T-helper 2 cell treated with Interferon-gamma antibody and Interleukin-4, amounts not matched to agents 100 ng/mL and 5 ng/mL, for 36 hours (primary cell): ENCODE measurements at regions not wholly inside any gene's neighbourhood (a gene's known extent, or its start where the extent isn't known, plus 50 kb on each side); places are given as distances from the start of the nearest gene placed in this dataset.

ENCODE experiments used
- intact Hi-C: fragments of 100-400 bp; cut with micrococcal nuclease; formaldehyde crosslinking; loops from one replicate; pipeline ENCODE4 v1.15.1; 2023

GRCh38 chr19:16000024-16000663 lies 51.3 kb downstream of the OR10H4 start:
- intact Hi-C loops, result no loop called here

- intact Hi-C loops, result no loop called here
These were observed 52.9 kb downstream of the OR10H4 start for GRCh38 chr19:16001481-16002312.

GRCh38 chr19:16002406-16003384 lies 53.9 kb downstream of the OR10H4 start:
- intact Hi-C loops, result no loop called here

- intact Hi-C loops, result no loop called here
These were observed 54.6 kb downstream of the OR10H4 start for GRCh38 chr19:16003391-16003790.

- intact Hi-C loops, result no loop called here
These were observed 57.1 kb downstream of the OR10H4 start for GRCh38 chr19:16005925-16006324.

GRCh38 chr19:16012552-16012951 lies 63.7 kb upstream of the TPM4 start:
- intact Hi-C loops, result no loop called here

- intact Hi-C loops, result no loop called here
These were observed 63.0 kb upstream of the TPM4 start for GRCh38 chr19:16013181-16013850.

GRCh38 chr19:16013851-16014840 lies 62.1 kb upstream of the TPM4 start:
- intact Hi-C loops, result no loop called here

GRCh38 chr19:16014923-16015804 lies 61.1 kb upstream of the TPM4 start:
- intact Hi-C loops, result no loop called here

- intact Hi-C loops, result no loop called here
These were observed 60.5 kb upstream of the TPM4 start for GRCh38 chr19:16015805-16016173.

GRCh38 chr19:16016226-16017137 lies 59.8 kb upstream of the TPM4 start:
- intact Hi-C loops, result no loop called here

- intact Hi-C loops, result no loop called here
These were observed 59.2 kb upstream of the TPM4 start for GRCh38 chr19:16017138-16017490.

- intact Hi-C loops, result no loop called here
These were observed 58.1 kb upstream of the TPM4 start for GRCh38 chr19:16018106-16018755.

GRCh38 chr19:16018801-16019551 lies 57.3 kb upstream of the TPM4 start:
- intact Hi-C loops, result no loop called here

- intact Hi-C loops, result loop anchor here (10.0 kb wide), 1 partner anchor 395 kb away; no protein-coding TSS in a partner anchor
These were observed 56.4 kb upstream of the TPM4 start for GRCh38 chr19:16019691-16020448.

GRCh38 chr19:16021796-16022195 lies 54.5 kb upstream of the TPM4 start:
- intact Hi-C loops, result loop anchor here (10.0 kb wide), 1 partner anchor 397 kb away; no protein-coding TSS in a partner anchor
